ENCODE measurements at regions not wholly inside any gene's neighbourhood (a gene's known extent, or its start where the extent isn't known, plus 50 kb on each side); places are given as distances from the start of the nearest gene placed in this dataset.

DNA sequence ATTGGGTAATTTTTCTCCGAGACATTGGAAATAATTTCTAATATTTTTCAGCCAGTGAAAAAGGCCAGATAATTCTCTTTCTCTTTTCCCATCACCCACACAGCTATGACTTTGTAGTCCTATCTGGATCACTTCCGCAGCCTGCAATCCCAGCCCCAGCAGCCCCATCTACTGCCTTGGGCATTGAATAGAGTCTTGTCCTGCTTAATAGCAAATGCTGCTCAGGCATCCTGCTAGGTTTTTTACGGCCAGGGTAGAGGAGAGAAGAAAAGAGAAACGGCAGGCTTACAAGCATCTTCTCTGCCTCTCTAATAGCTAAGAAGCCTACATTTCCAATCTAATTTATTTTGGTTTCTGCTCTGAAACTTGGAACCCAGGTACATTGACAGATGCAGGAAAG is 154.3 kb upstream of the B3GAT1 start:
- TF ChIP-seq, protein P1, sequence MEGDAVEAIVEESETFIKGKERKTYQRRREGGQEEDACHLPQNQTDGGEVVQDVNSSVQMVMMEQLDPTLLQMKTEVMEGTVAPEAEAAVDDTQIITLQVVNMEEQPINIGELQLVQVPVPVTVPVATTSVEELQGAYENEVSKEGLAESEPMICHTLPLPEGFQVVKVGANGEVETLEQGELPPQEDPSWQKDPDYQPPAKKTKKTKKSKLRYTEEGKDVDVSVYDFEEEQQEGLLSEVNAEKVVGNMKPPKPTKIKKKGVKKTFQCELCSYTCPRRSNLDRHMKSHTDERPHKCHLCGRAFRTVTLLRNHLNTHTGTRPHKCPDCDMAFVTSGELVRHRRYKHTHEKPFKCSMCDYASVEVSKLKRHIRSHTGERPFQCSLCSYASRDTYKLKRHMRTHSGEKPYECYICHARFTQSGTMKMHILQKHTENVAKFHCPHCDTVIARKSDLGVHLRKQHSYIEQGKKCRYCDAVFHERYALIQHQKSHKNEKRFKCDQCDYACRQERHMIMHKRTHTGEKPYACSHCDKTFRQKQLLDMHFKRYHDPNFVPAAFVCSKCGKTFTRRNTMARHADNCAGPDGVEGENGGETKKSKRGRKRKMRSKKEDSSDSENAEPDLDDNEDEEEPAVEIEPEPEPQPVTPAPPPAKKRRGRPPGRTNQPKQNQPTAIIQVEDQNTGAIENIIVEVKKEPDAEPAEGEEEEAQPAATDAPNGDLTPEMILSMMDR (IDR thresholded peaks at IDR 0.05) = no peak
- TF ChIP-seq POLR2A (IDR thresholded peaks at IDR 0.05) = no peak

All from lower leg skin (tissue), 3 donors.